ENCODE measurements at regions not wholly inside any gene's neighbourhood (a gene's known extent, or its start where the extent isn't known, plus 50 kb on each side); places are given as distances from the start of the nearest gene placed in this dataset.
"Not testable (repeated sequence)": the region's sequence is repeated elsewhere in the genome, so short reads cannot be mapped to it uniquely, and the experiment has no call there.

DNA sequence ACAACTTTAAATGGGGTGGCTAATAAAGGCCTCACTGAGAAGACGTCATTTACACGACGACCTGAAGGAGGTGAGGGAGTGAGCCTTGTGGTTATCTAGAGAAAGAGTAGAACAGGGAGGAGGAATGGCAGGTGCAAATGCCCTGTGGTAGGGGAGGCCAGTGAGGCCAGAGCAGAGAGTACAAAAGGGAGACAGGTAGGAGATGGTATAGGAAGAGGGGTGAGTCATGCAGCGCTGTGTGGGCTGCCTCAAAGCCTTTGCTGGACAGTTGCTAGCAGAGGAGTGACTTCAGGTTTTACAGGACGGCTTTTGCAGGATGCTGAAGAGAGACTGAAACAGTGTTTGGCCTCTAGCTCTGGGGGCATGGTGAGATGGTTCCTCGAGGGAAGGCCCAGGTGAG, 116.0 kb downstream of the IER5 start:
- no peak for DNase-seq

- DNase-seq = no peak
Observed at GRCh38 chr1:181205901-181206300, 117.4 kb downstream of the IER5 start.

DNA sequence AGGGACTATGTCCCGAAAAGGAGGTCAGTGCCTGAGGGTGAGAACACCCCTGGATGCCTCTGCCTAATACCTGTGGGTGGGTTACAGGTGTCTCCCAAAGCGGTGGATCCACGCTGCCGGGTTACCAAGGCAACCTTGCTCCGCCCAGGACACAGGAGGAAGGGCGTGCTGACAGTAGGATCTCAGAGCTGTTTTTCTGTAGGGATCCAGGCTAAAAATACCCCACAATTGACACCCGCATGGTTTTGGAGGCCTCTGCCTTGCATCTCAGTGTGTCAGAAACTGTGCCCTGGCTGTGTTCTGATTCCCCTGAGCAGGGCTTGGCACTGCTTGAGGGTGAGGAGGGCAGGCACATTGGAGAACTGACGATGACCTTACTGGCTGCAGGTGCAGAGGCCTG, 118.0 kb downstream of the IER5 start:
- DNase-seq = no peak

DNA sequence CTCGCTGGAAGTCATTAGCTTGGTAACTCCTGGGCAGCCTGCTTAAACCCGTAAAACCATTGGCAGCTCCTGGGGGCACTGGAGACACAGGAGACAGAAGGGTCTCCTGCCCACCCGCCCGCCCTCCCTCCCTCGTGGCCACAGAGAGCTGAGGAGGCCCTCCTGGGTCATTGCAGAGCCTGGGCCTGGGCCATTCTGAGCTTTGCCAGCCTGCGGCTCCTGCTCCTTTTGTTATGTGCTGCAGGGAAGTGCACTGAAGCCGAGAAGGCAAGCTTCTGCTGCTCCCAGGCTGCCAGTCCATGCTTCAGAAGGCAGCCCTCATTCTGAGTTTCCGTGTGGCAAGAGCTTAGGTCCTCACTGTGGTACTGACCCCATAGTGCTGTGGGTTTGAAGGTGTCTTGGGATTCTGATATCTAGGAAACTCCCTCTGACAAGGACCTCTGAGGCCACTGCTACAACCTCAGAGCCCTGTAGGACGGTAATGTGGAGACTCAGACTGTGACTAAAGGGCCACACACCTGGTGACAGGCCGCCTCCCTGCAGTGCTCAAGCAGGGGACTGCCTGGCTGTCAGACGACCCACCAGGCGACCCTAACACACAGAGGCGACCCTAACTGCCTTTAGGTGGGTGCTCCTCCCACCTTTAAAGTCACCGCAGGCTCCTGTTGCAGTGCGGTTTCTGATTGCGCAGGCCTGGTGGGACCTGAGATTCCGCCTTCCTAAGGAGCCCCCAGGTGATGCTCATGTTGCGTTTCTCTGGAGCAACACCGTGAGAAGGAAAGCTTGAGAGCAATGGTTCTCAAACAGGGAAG, 118.7 kb downstream of the IER5 start:
- DNase-seq = no peak

DNA sequence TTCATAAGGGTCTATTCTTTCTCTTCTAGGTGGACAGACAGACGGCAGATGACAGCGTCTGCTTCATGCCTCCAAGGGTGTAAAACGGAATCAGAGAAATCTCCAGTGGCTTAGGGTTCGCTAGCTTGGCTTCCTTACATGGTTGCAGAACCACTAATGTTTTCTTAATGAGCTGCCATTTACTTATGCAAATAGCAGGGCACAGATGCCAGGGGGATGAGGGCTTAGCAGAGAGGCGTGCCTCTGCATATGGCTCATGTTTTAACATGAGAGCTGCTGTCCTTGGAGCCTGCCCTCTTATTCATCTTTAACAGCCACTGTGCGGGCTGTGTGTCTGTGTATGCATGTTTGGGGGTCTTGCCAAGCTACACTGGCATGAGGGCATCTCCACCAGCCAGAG, 119.6 kb downstream of the IER5 start:
- DNase-seq = no peak

DNA sequence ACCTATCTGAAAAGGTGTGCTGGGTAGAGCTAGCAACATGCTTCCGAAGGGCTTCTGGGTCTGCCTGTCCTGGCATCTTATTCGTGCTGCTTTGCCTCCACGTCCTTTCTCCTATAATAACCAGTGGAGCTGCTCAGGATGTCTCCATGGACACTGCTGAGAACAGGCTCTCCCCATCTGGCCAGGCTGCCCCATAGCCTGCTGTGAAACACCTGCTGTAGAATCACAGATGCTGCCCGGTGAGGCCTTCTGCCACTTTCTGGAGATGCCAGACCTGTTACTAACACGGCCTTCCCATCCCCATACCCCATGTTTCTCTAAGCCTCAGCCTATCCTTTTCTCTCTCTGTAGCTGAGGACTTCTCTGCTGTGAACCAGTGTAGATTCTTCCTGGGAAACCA, 120.5 kb downstream of the IER5 start:
- DNase-seq = no peak

DNA sequence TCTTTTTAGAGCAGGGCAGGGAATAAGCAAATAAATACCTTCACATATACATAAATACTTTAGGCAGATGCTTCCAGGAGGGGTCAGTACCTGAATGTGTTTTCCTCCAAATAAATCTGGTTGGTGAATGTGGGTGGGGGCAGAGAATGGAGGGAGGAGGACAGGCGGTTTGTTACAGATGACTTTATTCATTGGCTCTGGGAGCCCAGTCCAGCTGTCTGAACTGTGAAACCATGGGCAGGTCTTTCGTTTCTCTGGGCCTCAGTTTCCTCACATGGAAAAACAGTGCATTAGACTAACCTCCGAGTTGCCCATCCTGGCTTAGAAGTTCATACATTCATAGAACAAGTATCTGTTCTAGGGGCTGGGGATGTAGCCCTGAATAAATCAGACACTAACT, 124.6 kb downstream of the IER5 start:
- DNase-seq = no peak

DNA sequence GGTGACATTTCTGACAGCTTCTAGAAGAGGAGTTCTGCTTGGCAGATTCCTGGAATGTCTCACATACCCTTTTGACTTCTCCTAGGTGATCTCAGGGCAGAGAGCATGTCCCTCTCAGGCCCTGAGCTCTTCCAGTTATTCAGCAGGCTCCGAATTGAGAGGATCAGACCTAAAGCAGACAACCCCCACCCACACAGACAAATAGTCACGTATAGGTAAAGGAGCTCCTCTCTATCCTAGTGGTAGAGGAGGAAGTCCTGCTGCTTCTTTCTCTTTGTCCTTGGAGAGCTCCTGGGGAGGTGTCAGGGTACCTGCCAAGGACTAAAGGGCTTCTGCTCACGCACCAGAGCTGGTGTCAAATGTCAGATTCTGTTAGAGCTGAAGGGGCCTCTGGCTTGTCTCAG, 128.1 kb downstream of the IER5 start:
- DNase-seq = no peak

GRCh38 chr1:181219938-181220337, 131.4 kb downstream of the IER5 start:
- DNase-seq = no peak

DNA sequence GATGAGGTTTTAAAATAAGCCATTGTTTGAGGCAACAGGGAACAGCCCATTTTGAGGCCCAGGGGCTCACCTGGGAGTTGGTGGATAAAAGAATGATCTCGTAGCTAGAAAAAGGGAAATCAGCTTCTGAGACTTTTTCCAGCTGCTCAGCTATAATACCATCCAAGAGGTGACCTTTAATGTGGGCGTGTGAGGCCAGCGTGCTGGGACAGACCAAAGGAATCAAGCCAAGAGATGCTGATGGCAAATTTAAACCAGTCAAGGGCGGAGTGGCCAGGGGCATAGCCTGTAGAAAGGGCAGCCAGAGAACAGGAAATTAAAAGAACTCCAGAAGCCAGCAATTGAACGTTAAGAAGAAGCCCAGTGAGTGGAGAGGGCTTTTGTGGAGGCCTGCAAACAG, 132.6 kb downstream of the IER5 start:
- DNase-seq = no peak

GRCh38 chr1:181222972-181223505, 134.5 kb downstream of the IER5 start:
- no peak for DNase-seq

DNA sequence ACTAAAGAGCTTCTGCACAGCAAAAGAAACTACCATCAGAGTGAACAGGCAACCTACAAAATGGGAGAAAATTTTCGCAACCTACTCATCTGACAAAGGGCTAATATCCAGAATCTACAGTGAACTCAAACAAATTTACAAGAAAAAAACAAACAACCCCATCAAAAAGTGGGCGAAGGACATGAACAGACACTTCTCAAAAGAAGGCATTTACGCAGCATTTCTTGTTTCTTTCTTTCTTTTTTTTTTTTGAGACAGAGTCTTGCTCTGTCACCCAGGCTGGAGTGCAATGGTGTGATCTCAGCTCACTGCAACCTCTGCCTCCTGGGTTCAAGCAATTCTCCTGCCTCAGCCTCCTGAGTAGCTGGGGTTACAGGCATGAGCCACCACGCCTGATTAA, 138.2 kb downstream of the IER5 start:
- not testable (repeated sequence) for DNase-seq

DNA sequence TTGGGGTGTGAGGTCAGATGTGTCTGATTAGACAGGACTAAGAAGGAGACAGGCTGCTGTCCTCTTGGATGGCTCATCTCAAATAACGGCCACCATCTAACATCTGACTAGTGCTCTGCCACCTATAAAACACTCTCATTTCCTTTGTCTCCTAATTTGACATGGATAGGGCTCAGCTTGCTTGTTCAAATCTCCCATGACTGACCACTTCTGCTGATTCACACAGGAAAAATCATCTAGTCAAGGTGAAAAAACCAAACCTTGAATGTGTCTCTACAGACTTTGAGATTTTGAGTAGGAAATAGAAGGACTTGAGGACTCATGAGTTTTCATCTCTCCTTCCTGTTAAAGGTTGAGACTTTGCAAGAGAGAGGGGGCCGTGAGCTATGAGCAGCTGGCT, 150.6 kb downstream of the IER5 start:
- no peak for DNase-seq

- not testable (repeated sequence) for DNase-seq
Observed at GRCh38 chr1:181246320-181246719, 157.8 kb downstream of the IER5 start.

- DNase-seq = not testable (repeated sequence)
Observed at GRCh38 chr1:181248361-181248760, 159.9 kb downstream of the IER5 start.

DNA sequence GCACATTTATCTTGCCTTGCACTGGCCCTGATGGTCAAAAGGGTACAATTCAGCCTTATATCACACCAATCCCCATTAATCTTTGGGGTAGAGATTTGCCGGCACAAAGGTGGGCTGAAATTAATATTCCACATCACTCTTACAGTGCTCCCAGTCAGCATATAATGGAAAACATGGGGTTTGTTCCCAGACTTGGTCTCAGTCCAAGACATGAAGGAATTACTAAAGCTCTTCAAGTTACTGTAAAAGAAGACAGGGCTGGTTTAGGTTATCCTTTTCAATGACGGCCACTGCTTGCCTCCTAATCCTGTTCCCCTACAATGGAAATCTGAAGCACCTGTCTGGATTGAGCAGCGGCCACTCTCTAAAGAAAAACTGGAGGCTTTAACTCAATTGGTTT, 160.7 kb downstream of the IER5 start:
- no peak for DNase-seq

GRCh38 chr1:181250038-181250437, 161.5 kb downstream of the IER5 start:
- no peak for DNase-seq

DNA sequence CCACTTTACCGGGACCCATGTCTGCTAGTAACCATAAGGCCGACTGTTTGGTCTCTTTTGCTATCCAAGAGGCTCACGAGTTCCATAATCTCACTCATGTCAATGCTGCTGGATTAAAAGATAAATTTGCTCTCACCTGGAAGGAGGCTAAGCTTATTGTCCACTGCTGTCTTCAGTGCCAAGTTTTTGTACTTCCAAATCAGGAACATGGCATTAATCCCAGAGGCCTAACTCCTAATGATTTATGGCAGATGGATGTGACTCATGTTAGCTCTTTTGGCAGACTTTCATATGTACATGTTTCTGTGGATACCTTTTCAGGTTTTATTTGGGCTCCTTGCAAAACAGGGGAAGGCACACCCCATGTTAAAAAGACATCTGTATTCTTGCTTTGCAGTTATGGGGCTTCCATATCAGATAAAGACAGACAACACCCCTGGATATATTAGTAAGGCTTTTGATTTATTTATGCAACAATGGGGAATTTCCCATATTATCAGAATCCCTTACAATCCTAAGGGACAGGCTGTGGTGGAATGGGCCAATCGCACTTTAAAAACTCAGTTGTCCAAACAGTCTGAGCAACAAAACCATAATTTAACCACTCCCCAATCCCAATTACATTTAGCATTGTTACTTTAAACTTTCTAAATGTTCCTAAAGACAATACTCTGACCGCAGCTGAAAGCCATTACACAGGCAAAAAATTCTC, 162.7 kb downstream of the IER5 start:
- DNase-seq = no peak

DNA sequence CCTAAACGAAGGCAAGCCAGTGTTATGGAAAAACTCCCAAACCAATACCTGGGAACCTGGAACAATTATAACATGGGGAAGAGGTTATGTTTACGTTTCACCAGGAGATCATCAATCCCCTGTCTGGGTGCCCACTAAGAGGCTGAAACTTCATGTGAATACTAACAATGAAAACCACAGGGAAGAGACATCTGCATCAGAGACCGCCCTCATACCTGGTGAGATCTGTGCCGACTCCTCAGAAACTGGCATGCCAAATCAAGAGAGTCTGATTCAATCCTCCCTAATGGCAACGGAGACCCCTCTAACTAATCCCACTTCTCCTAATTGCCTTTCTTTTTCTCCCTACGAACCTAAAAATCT, 163.2 kb downstream of the IER5 start:
- DNase-seq = no peak

DNA sequence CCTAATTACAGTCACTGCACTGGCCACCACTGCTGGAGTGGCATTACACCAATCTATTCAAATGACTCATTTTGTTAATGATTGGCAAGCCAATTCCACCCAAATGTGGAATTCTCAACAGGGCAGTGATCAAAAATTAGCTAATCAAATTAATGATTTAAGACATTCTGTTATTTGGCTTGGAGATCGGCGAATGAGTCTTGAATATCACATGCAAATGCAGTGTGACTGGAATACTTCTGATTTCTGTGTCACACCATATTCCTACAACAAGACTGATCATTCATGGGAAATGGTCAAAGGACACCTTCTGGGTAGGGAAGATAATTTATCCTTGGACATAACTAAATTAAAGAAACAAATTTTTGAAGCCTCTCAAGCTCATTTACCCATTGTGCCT, 165.1 kb downstream of the IER5 start:
- not testable (repeated sequence) for DNase-seq

DNA sequence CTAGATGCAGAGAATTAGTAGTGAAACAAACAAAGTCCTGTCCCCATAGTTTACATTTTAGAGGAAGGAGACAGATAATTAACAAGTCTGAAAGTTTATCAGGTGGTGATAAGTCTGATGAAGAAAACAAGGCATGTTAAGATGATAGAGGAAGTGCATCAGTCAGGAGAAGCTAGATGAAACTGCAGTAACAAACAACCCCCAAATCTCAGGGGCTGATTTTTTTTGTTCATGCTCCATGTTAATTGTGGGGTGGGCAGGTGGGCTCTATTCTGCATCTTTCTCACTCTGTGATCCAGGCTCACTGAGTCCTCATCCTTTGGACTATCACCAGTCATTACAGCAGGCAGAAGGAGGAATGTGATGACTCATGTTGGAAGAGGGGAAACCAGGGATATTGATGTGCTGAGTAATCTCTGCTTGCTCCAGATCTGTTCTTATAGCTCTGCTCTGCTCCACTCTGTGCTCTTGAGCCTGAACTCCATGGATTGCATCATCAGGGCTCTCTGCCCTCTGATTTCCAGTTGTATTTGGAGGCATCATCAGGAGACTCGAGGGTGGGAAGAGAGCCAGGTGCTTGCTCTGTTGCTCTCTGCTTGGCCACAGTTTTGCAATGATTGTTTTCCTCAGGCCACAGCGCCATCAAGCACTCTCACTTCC, 166.9 kb downstream of the IER5 start:
- no peak for DNase-seq

DNA sequence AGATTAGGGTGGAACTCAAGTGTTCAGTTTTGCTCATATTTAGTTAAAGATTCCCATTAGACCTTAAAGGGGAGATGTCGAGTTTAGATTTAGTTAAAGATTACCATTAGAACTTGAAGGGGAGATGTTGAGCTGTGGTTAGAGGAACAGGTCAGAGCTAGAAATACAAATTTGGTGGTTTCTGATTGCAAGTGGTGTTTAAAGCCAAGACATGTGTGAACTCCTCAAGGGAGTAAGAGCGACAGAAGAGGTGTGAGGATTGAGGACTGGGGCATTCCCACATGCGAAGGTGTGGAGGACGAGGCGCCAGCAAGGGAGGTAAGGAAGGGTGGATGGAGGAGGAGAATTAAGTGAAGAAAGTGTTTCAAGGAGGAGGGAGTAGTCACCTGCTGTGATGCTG, 168.6 kb downstream of the IER5 start:
- no peak for DNase-seq

DNA sequence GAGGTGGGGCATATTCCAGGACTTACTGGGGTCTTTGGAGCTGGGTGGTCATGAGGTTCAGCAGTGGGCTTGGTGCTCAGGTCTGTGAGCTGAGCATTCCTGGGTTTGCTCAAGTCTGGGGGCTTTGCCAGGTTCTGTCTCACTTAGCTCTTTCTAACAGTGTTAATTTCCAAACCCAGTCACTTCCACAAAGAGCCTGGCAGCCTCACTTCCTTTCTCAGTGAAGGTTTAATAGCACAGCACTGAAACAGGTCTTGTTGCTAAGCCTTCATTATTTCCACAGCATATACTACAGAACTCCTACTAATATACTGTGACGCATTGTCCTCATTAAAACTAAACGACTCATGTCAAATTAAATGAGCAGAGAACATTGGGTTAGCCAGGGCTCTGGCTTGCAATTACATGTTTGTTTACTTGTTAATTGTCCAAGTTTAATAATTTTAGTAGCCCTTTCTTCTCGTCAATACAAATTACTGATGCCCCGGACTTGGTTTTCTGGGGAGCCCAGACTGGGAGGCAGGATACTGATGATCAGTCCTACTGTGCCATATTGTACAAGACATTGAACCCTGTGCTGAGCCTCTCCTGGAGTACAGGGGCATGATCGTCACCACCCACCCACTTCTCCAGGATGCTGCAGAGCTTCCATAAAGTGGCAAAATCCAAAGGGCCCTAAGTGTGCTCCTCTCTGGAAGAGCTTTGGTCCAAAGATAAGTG, 170.7 kb downstream of the IER5 start:
- DNase-seq = no peak
